ENCODE measurements at regions not wholly inside any gene's neighbourhood (a gene's known extent, or its start where the extent isn't known, plus 50 kb on each side); places are given as distances from the start of the nearest gene placed in this dataset.

DNA sequence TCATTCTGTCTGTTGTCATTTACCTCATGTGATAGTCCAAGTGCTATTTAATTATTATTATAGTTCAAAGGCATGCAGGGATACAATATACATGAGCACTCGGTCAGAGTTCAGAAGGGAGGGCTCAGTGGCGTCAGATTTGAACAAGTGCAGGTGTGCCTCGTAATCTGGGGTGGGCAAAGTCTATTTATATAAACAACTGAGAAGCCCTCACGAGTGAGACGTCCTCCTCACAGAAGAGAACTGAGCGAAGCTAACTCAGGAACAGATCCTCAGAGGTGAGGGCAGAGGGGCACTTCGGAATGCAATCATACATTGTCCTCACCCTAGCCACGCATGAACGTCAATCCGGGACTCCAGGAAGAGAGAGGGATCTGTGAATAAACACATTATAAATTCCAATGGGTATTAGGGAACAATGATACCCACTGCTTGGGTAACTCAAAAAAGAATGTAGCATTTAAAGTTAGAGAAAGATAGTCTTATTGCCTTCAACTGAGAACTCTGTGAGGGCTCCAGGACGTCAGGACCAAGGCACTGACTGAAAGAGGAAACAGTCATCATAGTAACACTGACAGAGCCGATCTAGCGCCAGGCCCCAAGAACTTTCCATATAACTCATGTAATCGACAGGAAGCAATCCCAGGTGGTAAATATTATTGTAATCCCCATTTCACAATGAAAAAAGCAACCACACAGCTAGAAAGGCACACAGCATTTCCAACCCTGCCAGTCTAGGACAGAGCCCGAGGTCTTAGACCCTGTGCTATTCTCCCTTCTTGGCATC is 127.1 kb upstream of the B3GALT2 start:
- Histone ChIP-seq H3K9ac (ENCODE audit: control insufficient read depth, insufficient read depth, low read length) (no peak overlapping the region), H3K9me3 (replicated peaks; ENCODE audit: control insufficient read depth, insufficient read depth, low read length) (no peaks in the 10 kb centered on the region; the same call in 2 of the 3 replicates), H3K4me3 (no peak overlapping the region), H3K27me3 (replicated peaks in 1 of 2; ENCODE audit: control insufficient read depth in 2 of 2, insufficient read depth in 2 of 2, low read length in 1 of 2) (no peaks in the 10 kb centered on the region), H2AFZ (ENCODE audit: control insufficient read depth, low read depth, low read length) (no peak overlapping the region), H3K79me2 (ENCODE audit: control insufficient read depth, insufficient read depth, low read length) (no peaks in the 10 kb centered on the region), H4K20me1 (ENCODE audit: control insufficient read depth, insufficient read depth) (no peaks in the 10 kb centered on the region; the same call in 1 of the 2 replicates), H3K4me2 (ENCODE audit: control insufficient read depth, insufficient read depth) (no peak overlapping the region), H3K36me3 (ENCODE audit: control insufficient read depth in 2 of 2, insufficient read depth in 2 of 2, low read length in 1 of 2) (no peaks in the 10 kb centered on the region), H3K27ac (ENCODE audit: control insufficient read depth, insufficient read depth) (no peak overlapping the region), H3K4me1 (ENCODE audit: control insufficient read depth, insufficient read depth, low read length) (no peaks in the 10 kb centered on the region)
- BruUV-seq (replicated peaks) = no TSS peak
- intact Hi-C loops (cut with micrococcal nuclease; ENCODE audit: unreplicated experiment) = no loop called here
- ChIA-PET RAD21 (ENCODE audit: unreplicated experiment) (no interaction called here), SMC1A (ENCODE audit: uncharacterized antibody, unreplicated experiment) (interaction anchor here (1.2 kb wide), 1 partner anchor 13 kb away, joined by 3 read pairs; no protein-coding TSS in a partner anchor), CTCF (no interaction called here), POLR2A (no interaction called here)
- TF ChIP-seq BACH1 (IDR thresholded peaks at IDR 0.05; ENCODE audit: borderline replicate concordance) = no peak
- TF ChIP-seq SIN3A (IDR thresholded peaks at IDR 0.05; ENCODE audit: low read depth, low read length) = no peak
- TF ChIP-seq EP300 (IDR thresholded peaks at IDR 0.05; ENCODE audit: borderline replicate concordance in 1 of 2, control insufficient read depth in 1 of 2, low read depth in 2 of 2, low read length in 2 of 2) = no peak
- TF ChIP-seq BCL11A (IDR thresholded peaks at IDR 0.05; ENCODE audit: low read depth, low read length) = no peak
- no peak for TF ChIP-seq ZBTB40 (IDR thresholded peaks at IDR 0.05; ENCODE audit: borderline replicate concordance)
- TF ChIP-seq, protein P1, sequence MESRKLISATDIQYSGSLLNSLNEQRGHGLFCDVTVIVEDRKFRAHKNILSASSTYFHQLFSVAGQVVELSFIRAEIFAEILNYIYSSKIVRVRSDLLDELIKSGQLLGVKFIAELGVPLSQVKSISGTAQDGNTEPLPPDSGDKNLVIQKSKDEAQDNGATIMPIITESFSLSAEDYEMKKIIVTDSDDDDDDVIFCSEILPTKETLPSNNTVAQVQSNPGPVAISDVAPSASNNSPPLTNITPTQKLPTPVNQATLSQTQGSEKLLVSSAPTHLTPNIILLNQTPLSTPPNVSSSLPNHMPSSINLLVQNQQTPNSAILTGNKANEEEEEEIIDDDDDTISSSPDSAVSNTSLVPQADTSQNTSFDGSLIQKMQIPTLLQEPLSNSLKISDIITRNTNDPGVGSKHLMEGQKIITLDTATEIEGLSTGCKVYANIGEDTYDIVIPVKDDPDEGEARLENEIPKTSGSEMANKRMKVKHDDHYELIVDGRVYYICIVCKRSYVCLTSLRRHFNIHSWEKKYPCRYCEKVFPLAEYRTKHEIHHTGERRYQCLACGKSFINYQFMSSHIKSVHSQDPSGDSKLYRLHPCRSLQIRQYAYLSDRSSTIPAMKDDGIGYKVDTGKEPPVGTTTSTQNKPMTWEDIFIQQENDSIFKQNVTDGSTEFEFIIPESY (IDR thresholded peaks at IDR 0.05) = no peak
- no peak for TF ChIP-seq STAT3 (IDR thresholded peaks at IDR 0.05; ENCODE audit: low read depth, low read length)
- in situ Hi-C loops (cut with MboI) = no loop called here
- ATAC-seq (peak; percentile 35; the same call in 1 of the 3 replicates), DNase-seq (ENCODE audit: low read depth, low spot score) (no peak), FAIRE-seq (no peak)
- WGBS (ENCODE audit: insufficient coverage, insufficient replicate concordance, low lambda C conversion rate, missing lambda C conversion rate) = 51% methylated on average over 15 of the region's 15 CpGs
